ENCODE measurements at regions not wholly inside any gene's neighbourhood (a gene's known extent, or its start where the extent isn't known, plus 50 kb on each side); places are given as distances from the start of the nearest gene placed in this dataset.

DNA sequence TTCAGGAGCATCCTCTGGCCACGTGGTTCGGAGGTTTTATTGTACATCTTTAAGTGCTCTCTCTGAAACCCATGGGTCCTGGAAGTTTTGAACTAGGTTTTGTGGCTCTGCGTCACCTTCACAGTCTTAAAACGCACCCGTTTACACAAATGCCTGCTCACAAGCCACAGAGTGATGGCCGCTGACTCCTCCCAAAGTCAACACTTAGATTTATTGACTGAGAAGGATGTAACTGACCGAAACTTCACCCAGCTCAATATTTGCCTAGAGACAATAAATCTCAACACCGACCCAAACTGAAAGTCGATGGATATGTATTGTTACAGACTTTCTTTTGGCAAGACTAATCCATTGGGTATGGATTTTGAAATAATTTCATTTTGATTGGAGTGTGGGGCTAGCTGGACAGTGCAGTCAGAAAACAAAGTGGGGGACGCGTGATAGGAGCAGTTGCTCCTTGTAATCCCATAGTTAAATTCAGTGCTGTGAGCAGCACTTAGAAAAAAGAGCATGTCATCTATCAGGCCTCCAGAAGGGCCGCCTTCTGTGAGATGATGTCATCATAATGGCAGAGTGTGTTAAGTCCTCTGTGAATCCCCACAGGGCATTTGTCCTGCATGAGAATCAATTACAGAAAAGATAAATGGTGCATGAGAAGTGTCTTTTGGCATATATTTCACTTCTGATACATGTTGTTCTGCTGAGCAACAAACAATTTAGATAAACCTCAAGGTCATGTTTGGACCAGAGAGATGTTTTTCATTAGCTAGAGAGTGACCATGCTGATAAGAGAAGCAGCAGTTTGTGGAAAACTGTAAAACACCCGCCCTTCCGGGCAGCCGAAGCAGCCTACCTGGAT lies 183.7 kb downstream of the INO80D start:
- H3K4me1 ChIP-seq = no peaks in the 10 kb centered on the region
- peaks cover 0 to 3% of the 10 kb centered on the region in 2 donors for H3K9me3 ChIP-seq
- ATAC-seq (peak; percentile 47), DNase-seq (peak in 1 of 4 donors; percentile 39)
- no peaks in the 10 kb centered on the region for H3K36me3 ChIP-seq
- intact Hi-C loops (cut with DNase I) = no loop called here
- no peak overlapping the region for H3K27ac ChIP-seq
- no peak overlapping the region for H3K4me3 ChIP-seq
- no peaks in the 10 kb centered on the region for H3K27me3 ChIP-seq
- TF ChIP-seq, protein P1, sequence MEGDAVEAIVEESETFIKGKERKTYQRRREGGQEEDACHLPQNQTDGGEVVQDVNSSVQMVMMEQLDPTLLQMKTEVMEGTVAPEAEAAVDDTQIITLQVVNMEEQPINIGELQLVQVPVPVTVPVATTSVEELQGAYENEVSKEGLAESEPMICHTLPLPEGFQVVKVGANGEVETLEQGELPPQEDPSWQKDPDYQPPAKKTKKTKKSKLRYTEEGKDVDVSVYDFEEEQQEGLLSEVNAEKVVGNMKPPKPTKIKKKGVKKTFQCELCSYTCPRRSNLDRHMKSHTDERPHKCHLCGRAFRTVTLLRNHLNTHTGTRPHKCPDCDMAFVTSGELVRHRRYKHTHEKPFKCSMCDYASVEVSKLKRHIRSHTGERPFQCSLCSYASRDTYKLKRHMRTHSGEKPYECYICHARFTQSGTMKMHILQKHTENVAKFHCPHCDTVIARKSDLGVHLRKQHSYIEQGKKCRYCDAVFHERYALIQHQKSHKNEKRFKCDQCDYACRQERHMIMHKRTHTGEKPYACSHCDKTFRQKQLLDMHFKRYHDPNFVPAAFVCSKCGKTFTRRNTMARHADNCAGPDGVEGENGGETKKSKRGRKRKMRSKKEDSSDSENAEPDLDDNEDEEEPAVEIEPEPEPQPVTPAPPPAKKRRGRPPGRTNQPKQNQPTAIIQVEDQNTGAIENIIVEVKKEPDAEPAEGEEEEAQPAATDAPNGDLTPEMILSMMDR (IDR thresholded peaks at IDR 0.05) = no peak

DNA sequence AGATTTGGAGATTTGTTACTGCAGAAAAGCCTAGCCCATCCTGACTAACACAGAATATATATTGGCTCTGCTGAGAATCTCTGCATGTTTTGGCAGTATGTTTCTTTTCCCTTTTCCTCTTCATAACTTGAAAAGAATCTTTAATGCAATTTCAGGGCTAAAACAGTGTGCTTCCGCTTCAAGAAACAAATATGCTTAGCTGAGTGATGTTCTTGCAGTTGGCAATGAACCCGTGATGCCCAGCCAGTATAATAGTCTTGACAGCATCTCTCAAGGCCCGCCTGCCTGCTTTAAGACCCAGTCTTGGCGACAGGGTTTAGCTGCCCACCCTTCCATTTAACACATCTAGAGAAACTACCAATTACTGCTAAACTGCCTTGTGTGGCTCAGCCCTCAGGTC lies 184.5 kb downstream of the INO80D start:
- Histone ChIP-seq H3K9me3 (peaks cover 0 to 3% of the 10 kb centered on the region in 2 donors), H3K36me3 (no peaks in the 10 kb centered on the region), H3K27me3 (no peaks in the 10 kb centered on the region), H3K4me3 (no peak overlapping the region), H3K4me1 (no peaks in the 10 kb centered on the region), H3K27ac (no peak overlapping the region)
- ATAC-seq (no peak), DNase-seq (no peak)
- TF ChIP-seq, protein P1 (IDR thresholded peaks at IDR 0.05) = no peak
- intact Hi-C loops (cut with DNase I) = no loop called here

DNA sequence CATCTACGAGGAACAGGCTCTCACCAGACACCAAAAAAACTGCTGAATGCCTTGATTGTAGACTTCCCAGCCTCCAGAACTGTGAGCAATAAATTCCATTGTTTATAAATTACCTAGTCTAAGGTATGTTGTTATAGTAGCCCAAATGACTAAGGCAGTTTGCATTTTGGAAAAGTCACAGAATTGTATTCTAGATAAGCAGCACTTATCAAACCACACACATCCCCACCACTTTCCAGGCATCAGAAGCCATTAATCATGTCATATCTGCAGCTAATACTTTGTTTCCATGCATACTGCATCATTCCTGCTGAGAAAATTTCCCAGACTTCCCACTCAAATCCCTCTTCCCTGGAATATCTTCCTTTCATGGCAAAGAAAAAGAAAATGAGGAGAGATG lies 187.2 kb downstream of the INO80D start:
- Histone ChIP-seq H3K9me3 (peaks cover 0 to 3% of the 10 kb centered on the region in 2 donors), H3K4me1 (no peaks in the 10 kb centered on the region), H3K27ac (no peak overlapping the region), H3K4me3 (no peak overlapping the region), H3K27me3 (no peaks in the 10 kb centered on the region), H3K36me3 (no peaks in the 10 kb centered on the region)
- DNase-seq (no peak), ATAC-seq (no peak)
- TF ChIP-seq, protein P1 (IDR thresholded peaks at IDR 0.05) = no peak
- intact Hi-C loops (cut with DNase I) = no loop called here

DNA sequence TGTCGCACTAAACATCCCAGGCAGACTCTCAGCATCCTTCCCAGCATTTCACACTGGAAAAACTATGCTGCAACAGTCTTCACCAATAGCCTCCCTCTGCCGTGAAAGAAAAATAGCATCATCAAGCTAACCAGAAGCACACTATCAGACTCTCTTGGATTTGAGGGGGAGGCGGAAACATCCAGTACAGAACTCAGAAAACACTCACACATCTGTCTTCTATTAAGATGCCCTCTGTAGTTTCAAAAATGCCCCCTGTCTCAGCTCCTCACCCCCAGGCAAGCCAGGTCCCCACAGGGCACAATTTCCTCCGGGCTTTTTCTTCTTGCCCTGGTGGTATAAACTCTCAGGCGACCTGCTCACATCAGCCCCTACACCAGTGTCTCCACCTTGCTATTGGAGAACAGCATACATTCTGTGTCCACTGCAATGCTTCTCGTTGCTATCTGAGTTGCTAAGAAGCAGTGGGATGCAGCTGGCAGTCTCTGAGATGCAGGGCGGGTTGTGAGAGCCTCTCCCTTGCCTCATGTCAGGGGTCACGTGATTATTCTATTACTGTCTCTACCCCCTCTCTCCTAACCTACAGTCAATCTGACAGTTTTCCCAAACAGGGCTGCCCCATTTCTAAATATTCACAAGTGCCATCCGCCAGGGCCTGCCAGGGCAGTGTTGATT lies 189.9 kb downstream of the INO80D start:
- TF ChIP-seq, protein P1 (IDR thresholded peaks at IDR 0.05) = no peak
- Histone ChIP-seq H3K36me3 (no peaks in the 10 kb centered on the region), H3K27me3 (no peaks in the 10 kb centered on the region), H3K9me3 (peaks cover 0 to 3% of the 10 kb centered on the region in 2 donors), H3K4me3 (no peak overlapping the region), H3K27ac (no peak overlapping the region), H3K4me1 (no peaks in the 10 kb centered on the region)
- ATAC-seq (no peak), DNase-seq (peak in 1 of 4 donors; percentile 44)
- intact Hi-C loops (cut with DNase I) = no loop called here

DNA sequence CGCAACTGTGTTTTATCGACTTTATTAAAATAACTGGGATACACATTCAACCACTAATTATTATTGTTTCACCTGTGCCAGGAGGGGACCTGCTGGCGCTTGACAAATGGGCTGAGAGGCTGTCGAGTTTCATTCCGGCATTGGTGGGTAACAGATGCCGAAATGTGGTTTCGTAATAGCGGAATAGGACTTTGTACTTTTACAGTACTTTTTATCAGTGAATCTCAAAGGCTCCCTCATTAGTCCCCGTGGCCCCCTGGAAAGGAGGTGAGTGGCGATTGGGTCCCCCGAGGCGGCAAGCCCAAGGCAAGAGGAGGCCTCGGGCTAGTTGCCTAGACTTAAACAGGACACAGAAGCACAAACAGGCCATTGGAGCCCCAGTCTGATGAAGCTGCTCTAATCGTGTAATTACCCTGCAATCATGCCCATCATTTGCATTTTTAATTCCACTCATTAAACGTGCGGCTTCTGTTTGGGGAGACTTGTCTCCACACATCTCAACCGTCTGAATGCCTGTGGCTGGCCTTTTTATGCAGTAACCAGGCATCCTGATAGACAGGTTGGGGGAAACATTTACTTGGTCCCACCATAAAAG lies 193.2 kb downstream of the INO80D start:
- Histone ChIP-seq H3K27me3 (no peaks in the 10 kb centered on the region), H3K27ac (no peak overlapping the region), H3K4me1 (no peaks in the 10 kb centered on the region), H3K36me3 (no peaks in the 10 kb centered on the region), H3K9me3 (no peaks in the 10 kb centered on the region), H3K4me3 (no peak overlapping the region)
- intact Hi-C loops (cut with DNase I) = no loop called here
- DNase-seq (no peak), ATAC-seq (no peak)
- TF ChIP-seq, protein P1 (IDR thresholded peaks at IDR 0.05) = no peak

Data from left lung (tissue), 4 donors.